NCI-H82 (cell line): ENCODE measurements at regions not wholly inside any gene's neighbourhood (a gene's known extent, or its start where the extent isn't known, plus 50 kb on each side); places are given as distances from the start of the nearest gene placed in this dataset.
"Not testable (repeated sequence)": the region's sequence is repeated elsewhere in the genome, so short reads cannot be mapped to it uniquely, and the experiment has no call there.

Source experiments
- DNase-seq: peaks from one replicate; lab custom pipeline; 2025; lab: John Stamatoyannopoulos, UW

DNA sequence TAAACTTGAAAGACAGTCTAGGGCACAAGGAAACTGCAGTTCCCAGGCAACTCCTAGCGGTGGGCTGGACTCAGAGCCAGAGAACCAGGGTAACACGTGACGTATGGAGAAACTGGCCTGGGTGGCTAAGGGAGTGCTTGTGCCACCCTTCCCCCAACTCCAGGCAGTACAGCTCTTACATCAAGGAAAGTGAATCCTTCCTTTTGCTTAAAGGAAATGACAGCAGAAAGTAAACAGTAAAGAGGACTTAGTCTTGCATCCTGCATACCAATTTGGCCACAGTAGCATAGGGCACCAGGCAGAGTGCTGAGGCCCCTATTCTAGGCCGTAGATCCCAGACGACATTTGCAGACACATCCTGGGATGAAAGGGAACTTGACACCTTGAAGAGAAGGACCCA lies 322.8 kb downstream of the CD109 start:
- DNase-seq: no peak

- no peak for DNase-seq
These were observed 319.4 kb downstream of the CD109 start for GRCh38 chr6:74015427-74015826.

DNA sequence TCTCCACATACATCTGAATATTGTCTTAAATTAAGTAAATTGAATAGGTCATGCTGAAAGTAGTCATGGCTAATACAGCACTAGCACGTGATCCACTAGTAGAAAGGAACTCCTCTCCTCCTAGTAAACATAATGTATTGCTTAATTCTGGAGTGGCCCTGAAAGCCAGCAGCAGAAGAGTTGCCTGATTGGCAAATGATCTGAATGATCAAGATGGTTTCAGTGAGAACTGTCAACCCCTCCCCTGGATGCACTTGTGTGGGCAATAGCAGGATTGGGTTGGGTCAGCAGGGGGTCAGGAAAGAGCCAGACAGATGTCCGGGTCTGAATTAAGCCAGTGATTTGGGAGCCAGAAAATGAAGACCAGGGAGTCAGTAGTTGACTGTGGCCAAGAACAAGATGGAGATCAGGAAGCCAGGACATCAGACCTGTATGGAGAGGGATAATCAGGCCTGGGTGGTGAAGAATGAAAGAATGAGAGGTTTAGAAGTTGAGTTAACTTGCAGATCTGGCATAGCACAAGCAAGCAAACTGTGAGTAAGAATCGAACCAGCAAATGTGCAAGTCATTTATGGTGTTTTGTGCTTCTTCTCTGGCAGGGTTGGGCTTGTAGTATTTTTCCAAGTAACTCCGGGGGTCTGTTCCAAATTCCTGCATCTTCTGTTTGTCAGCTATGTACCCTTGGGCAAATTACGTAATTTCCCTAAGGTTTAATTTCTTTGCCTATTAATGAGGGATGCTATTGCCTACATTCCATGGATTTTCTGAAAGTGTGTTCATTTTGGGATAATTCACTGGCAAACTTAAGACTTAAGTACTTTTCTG lies 304.9 kb downstream of the CD109 start:
- DNase-seq: no peak

- not testable (repeated sequence) for DNase-seq
These were observed 294.7 kb downstream of the CD109 start for GRCh38 chr6:73990609-73991238.

DNA sequence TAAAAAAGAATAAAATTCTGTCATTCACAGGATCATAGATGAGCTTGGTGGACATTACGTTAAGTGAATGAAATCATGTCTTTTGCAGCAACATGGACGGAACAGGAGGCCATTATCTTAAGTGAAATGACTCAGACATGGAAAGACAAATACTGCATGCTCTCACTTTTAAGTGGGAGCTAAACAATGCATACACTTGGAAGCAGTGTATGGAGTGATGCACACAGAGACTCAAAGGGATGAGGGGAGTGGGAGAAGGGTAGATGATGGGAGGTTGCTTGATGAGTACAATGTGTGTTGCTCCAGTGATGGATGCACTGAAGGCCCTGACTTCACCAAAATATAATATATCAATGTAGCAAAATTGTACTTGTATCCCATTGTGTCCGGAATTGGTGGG lies 293.4 kb downstream of the CD109 start:
- no peak for DNase-seq

- DNase-seq: no peak
These were observed 289.9 kb downstream of the CD109 start for GRCh38 chr6:73985891-73986290.

DNA sequence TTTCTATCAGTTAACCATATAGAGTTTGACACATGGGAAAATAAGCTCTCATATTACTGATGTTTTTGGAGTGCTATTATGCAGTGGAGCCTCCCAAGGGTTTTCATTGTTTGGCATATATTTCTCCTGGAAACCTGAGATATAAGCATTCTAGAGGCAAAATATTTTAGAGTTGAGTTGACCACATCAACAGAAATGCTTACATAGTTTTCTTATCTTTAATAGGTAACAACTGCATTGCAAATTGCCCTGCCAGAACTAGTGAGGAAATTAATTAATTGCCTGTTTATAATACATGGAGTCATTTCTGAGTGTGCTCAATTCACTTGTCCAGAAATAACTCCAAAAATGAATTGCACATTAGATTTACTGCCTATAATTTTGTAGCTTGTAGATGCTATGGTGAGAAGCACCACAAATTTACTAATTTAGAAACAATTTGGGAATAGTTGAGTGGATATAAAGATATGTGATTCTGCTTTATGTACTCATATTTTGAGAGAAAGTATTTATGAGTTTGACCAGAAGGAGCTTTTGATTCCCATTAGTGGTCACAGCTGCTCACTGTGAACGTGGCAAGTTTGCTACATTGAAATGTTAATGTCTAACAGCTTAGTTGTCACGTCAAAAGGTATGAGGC lies 288.7 kb downstream of the CD109 start:
- DNase-seq: no peak

- no peak for DNase-seq
These were observed 287.4 kb downstream of the CD109 start for GRCh38 chr6:73983367-73983766.

GRCh38 chr6:73980096-73980495 lies 284.1 kb downstream of the CD109 start:
- no peak for DNase-seq

GRCh38 chr6:73978330-73978729 lies 282.3 kb downstream of the CD109 start:
- DNase-seq: no peak

DNA sequence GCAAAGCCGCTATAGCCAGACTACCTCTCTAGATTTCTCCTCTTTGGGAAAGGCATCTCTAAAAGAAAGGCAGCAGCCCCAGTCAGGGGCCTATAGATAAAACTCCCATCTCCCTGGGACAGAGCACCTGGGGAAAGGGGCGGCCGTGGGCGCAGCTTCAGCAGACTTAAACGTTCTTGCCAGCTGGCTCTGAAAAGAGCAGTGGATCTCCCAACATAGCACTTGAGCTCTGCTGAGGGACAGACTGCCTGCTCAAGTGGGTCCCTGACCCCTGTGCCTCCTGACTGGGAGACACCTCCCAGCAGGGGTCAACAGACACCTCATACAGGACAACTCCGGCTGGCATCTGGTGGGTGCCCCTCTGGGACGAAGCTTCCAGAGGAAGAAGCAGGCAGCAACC lies 276.5 kb downstream of the CD109 start:
- not testable (repeated sequence) for DNase-seq

DNA sequence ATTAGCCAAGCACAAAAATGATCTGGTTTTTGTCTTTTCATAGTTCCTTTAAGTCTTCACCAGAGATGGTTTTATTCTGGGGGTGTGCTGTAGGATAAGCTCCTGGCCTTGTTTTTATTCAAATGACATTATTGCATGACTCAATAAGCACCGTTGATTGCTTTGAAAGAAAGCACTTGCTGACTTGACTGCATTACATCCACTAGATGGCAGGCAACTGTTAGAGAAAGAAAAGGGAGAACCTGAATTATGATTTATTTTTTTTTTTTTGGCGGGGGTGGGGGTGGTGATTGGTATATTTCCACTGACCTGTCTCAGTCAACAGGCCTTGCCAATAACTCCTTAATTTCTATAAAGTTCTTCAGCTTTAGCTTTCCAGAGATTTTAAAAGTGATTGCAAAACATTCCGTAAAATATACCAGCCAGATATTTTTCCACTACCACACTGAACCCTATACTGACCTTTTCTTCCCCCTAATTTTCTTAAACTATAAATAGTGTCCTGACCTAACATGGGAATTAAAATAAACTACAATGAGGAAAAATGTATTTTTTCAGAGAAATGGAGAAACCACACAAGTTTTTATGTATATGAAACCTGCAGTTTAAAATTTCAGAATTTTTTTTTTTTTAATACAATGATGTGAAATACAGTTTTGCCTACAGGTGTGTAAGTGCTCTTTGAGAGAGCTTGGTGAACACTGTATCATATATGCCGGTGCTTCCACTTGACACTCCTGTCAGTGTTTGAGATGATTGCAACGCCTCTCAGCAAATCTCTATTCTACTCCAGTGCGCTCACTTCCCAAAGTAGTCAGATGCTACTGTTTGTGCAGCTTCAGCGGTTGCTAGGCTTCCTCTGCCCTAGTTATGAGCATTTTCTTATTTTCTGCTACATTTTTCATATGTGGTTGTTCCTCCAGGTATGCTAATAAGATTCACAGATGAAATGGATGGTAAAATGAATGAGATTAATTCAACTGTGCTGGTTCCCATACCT lies 274.3 kb downstream of the CD109 start:
- peak; percentile 64 for DNase-seq

GRCh38 chr6:73968221-73968757 lies 272.3 kb downstream of the CD109 start:
- DNase-seq: peak; percentile 4

DNA sequence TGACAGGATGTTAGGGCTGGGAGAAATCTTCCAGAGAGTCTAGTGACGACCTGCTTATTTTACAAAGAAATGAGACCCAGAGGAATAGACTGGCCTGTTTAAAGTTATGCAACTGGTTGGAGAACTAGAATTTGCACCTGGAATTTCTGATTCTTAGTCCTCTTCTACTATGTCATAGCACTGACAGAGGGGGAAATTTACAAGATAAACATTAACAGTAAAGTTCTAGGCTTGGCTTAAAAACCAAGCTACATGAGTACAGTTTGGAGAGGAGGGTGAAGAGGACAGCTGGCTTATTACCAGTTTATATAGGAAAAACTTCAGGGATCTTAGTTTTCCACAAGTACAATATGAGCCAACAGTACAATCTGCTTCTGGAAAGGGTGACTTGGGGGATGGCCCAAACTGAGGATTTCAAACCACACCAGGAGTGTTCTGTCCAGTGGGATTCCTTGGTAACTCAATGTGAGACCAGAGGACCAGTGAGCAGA lies 269.6 kb downstream of the CD109 start:
- no peak for DNase-seq

DNA sequence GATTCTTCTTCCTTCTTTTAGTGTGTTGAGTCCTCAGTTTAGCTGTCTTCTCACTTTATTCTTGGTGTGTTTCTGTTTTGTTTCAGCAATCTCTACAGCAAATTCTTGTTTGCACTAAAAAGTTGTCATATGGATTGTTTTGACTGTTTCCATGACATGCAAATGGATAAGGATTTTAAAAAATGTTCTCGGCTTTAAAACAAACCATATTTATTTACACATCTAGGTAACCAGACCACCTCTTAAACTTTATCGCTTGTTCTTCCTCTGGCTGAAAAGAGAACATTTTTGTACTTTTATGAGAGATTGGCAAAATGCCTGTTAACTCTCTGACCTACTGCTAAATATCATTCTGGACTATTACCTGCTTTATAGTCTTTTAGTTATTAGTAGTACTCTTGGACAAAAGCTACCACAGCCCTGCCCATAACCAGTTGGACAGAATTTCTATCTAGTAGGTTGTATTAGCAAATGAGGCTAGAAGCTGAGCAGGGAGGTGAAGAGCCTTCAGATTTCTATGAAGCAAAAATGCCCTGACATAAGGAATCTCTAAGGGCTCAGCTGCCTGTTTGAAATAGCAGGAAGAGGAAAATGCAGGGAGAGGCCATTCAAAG lies 268.3 kb downstream of the CD109 start:
- DNase-seq: no peak

- DNase-seq: no peak
These were observed 266.9 kb downstream of the CD109 start for GRCh38 chr6:73962884-73963283.

- DNase-seq: no peak
These were observed 260.3 kb downstream of the CD109 start for GRCh38 chr6:73956305-73956704.

GRCh38 chr6:73955800-73956199 lies 259.8 kb downstream of the CD109 start:
- DNase-seq: no peak

DNA sequence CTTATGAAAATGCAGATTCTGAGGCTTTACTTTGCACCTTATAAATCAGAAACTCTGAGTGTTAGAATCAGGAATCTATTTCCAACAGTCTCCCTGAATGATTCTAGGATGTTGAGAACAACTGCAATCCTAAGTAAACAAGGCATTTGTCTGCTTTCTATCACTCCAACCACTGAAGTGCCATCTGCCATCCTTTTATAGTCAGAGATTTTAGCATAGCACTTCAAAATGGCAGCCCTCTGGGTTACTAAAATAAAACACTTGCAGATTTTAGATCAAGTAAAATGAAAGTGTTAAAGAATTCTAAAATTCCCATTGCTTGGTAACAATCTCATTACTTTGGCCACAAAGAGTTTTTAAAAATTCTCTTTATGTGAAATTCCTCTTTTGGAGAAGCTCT lies 258.9 kb downstream of the CD109 start:
- peak; percentile 3 for DNase-seq

GRCh38 chr6:73951183-73951582 lies 255.2 kb downstream of the CD109 start:
- DNase-seq: no peak
